Right hindlimb (tissue), 1 donor: ENCODE measurements at regions not wholly inside any gene's neighbourhood (a gene's known extent, or its start where the extent isn't known, plus 50 kb on each side); places are given as distances from the start of the nearest gene placed in this dataset.
"Not testable (repeated sequence)": the region's sequence is repeated elsewhere in the genome, so short reads cannot be mapped to it uniquely, and the experiment has no call there.

Experiments
- DNase-seq: peaks from one replicate; pipeline ENCODE4 v3.0.0-alpha.2; 2018

- DNase-seq, result peak; percentile 56
These were observed 79.1 kb upstream of the LMO2 start for GRCh38 chr11:33970984-33971466.

- DNase-seq, result no peak
These were observed 75.6 kb upstream of the LMO2 start for GRCh38 chr11:33967451-33967850.

- DNase-seq, result no peak
These were observed 73.2 kb upstream of the LMO2 start for GRCh38 chr11:33965032-33965431.

GRCh38 chr11:33959855-33960400 lies 68.1 kb upstream of the LMO2 start:
- DNase-seq, result no peak

DNA sequence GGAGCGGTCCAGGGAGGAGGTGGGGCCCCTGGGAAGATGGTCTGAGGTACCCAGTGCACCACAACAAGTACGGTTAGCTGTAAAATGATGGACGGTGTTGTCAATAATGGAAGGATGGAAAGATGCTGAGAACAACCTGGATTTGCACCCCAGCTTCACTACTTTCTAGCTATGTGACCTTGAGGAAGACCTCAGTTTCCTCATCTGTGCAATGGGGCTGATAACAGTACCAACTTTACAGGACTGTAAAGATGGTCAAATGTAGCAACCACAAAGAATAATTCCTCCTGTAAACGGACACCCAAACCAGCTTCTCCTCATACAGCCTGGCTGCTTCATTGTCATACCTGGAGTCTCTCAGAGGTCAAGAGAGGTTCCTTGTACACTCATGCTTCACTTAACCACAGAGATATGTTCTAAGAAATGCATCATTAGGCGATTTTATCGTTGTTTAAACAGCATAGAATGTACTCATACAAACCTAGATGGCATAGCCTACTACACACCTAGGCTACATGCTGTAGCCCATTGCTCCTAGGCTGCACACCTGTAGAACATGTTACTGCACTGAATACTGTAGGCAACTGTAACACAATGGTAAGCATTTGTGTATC lies 65.5 kb upstream of the LMO2 start:
- no peak for DNase-seq

DNA sequence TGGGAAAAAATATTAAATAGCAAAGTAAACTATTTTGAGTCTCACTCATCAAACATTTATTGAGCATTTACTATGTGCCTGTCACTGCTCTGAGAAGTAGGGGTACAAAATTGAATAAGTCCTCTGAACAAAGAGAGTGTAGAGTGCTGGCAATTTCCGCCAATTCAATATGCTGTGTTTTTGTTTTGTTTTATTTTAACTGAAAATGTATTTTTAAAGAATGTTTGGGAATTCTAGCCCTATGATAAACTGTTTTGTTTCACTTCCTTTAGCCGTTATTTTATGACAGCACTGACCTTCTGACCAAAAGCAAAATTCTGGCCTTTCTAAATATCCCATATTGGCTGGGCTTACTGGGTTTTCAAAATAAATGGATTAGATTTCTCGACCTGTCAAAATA lies 64.7 kb upstream of the LMO2 start:
- no peak for DNase-seq

DNA sequence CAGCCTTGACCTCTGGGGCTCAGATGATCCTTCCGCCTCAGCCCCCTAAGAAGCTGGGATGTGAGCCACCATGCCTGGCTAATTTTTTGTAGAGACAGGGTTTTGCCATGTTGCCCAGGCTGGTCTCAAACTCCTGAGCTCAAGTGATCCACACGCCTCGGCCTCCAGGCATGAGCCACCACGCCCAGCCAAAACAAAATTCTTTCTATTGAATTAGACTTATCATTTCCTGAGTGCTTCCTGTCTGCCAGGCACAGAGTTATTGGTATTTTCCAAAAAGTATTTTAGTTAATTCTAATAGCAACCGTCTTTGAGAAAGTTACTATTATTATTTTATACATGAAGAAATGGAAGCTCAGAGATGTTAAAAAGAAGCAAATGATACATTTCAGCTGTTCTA lies 61.4 kb upstream of the LMO2 start:
- no peak for DNase-seq

DNA sequence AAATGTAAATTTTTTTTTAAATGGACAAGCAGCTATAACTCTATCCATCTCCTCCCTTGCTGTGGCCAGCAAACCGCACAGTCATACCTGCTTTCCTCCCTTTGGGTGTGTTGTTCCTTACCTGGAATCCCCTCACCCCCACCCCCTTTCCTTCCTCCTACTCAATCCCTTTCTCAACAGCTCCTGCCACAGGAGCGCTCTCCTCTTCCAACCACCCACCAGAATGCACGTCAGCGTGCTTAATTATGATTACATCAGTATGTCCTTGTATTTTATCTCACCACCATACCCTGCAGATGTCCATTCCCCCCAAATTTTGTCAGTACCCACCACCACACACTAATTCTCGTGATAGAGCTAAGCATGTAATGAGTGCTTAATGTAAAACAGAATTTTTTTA lies 60.9 kb upstream of the LMO2 start:
- DNase-seq, result no peak

DNA sequence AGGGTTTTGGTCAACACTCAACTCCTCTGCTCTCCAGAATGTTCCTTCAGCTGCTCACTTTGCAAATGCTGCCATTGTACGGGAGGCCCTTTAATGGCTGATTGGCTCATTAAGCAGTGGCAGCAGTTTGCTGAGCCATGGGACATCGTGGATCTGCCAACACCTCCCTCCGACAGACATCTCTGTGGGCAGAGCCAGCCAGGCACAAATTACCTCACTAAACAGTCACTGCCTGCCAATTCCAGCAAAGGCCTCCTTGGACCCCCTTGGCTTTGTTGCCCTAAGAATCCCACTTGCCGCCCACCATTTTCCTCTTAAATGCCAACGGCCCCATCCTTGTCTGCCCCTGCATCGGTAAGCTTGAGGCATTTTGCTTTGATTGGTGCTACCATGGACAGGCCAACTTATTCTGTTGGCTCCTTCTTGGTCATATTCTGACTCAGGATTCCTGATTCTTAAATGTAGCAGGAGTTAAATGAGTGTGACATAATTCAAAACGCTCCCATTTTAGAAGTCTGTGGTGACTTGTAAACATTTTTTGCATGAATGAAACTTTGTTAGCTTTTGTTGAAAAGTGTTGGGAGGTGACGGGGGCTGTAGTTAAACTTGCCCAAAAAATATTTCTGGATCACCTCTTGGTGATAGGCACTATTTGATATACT lies 57.5 kb upstream of the LMO2 start:
- no peak for DNase-seq

- DNase-seq, result no peak
These were observed 56.6 kb upstream of the LMO2 start for GRCh38 chr11:33948494-33948893.

- not testable (repeated sequence) for DNase-seq
These were observed 56.0 kb upstream of the LMO2 start for GRCh38 chr11:33947918-33948317.

DNA sequence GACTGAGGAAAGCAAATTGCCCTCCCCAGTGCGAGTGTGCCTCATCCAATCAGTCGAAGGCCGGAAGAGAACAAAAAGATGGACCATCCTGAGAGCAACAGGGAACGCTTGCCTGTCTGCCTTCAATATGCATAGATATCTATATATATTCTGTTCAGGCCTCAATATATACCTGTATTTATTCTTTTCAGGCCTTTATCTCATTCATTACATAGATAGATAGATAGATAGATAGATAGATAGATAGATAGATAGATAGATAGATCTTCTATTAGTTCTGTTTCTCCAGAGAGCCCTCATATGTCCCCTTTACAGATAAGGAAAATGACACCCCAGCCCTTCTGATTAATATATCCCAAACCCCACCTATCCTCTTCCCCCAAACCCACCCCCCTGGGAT lies 55.1 kb upstream of the LMO2 start:
- DNase-seq, result no peak

DNA sequence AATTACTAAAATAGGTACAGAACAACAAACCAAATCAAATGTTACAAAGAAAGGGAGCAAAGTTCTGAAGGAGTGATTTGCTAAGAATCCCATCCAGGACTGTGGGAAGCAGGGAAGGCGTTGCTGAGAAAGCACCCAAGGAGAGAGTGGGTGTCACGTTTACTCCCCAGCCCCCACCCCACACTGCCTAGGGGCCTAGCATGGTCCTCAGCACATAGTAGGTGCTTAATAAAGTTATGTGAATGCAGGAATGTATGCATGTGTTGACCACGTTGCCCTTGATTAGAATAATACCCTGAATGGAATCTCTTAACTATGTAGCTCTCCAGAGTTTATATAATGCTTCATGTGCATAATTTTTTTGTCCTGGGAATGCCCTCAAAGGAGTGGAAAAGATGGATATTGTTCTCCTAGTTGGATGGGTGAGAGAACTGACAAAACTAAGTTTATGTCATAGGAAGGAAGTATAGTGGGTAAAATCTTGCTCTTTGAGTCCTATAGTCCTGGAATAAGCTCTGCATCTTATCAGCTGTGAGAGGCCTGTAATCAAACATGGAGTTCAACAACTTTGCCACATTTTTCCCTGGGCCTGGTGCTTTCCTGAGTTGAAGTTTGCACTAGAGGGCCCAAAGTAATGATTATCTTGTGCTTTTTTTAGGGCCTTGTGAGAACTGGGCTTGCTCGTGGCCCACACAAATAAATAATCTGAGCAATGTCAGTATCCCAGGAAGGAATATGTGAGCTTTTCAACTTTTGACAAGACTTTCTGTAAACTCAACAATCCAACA lies 53.8 kb upstream of the LMO2 start:
- DNase-seq, result no peak

DNA sequence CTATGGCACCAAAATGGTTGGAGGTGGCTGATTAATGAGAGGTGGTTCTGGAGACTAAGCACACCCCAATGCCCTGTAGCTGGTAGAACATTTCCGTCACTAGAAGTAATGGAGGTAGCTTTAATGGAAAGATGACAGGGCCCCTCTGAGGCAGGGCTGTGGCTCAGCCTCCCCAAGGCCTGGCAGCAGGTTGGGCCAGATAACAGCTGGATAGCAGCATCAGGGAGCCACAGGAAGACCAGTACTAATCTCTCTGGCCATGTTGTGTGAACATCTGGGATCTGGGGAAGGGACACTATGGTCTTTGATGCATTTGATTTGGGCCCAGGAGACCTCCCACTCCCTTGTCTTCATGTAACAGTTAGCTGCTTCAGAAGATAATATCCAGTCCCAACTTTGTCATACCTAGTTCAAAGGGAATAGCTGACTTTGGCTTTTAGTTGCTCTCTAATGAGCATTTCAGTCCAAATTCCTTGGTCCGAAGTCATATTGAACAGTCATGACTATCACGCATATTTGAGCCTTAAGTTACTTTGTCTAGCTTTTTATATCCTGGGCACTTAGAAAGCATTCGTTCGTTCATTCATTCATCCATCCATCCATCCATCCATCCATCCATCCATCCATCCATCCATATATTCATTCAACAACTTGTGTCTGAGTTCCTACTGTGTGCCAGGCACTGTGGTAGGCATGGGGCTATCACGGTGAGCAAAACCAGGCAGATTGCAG lies 53.0 kb upstream of the LMO2 start:
- no peak for DNase-seq

DNA sequence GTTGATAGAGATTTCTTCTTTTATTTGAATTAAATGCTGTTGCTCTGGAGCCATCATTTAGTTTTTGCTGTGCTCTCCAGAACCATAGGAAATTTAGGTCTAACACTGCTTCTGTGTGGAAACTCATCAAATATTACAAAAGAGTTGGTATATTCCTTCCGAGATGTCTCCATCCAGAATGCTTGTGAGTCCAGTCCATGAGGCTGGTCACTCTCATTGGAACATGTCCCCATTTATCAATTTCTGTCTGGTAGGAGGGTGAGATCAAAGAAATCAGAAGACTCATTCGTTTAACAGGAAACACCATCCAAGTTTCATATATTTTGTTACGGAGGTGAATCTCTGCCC lies 52.4 kb upstream of the LMO2 start:
- DNase-seq, result no peak

DNA sequence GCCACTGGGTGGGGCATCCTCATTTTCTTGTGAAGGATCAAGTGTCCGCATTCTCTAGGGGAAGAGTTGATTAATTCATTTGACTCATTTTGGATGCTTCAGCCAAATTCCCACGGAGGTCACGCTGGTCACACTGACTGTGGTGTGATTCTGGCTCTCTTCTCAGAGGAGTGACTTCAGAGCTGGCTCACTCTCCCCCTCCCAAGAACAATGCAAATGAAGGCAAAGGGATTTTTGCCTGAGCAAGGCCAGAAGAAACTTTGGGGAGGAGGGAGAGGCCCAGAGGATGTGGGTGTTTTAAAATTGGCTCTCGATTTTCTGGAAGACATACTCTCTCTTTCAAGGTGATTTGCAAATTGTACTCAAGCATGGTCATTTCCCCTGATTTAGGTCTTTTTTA lies 51.1 kb upstream of the LMO2 start:
- DNase-seq, result no peak

- DNase-seq, result no peak
These were observed 49.8 kb upstream of the LMO2 start for GRCh38 chr11:33941637-33942160.
